ENCODE measurements at regions not wholly inside any gene's neighbourhood (a gene's known extent, or its start where the extent isn't known, plus 50 kb on each side); places are given as distances from the start of the nearest gene placed in this dataset.

- TF ChIP-seq, protein P1, sequence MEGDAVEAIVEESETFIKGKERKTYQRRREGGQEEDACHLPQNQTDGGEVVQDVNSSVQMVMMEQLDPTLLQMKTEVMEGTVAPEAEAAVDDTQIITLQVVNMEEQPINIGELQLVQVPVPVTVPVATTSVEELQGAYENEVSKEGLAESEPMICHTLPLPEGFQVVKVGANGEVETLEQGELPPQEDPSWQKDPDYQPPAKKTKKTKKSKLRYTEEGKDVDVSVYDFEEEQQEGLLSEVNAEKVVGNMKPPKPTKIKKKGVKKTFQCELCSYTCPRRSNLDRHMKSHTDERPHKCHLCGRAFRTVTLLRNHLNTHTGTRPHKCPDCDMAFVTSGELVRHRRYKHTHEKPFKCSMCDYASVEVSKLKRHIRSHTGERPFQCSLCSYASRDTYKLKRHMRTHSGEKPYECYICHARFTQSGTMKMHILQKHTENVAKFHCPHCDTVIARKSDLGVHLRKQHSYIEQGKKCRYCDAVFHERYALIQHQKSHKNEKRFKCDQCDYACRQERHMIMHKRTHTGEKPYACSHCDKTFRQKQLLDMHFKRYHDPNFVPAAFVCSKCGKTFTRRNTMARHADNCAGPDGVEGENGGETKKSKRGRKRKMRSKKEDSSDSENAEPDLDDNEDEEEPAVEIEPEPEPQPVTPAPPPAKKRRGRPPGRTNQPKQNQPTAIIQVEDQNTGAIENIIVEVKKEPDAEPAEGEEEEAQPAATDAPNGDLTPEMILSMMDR (IDR thresholded peaks at IDR 0.05), result no peak
- TF ChIP-seq POLR2A (IDR thresholded peaks at IDR 0.05), result no peak
- Histone ChIP-seq H3K4me1 (no peaks in the 10 kb centered on the region), H3K27ac (no peak overlapping the region), H3K9me3 (peaks cover 0 to 5% (median 1%) of the 10 kb centered on the region in 4 donors), H3K27me3 (no peaks in the 10 kb centered on the region), H3K36me3 (no peaks in the 10 kb centered on the region), H3K4me3 (no peak overlapping the region)
- no peak for DNase-seq
These were observed 50.2 kb upstream of the DNAH5 start for GRCh38 chr5:13994621-13995253.

All from Peyer's patch (tissue), 4 donors.